Smooth muscle cell (in vitro differentiated cells): ENCODE measurements at regions not wholly inside any gene's neighbourhood (a gene's known extent, or its start where the extent isn't known, plus 50 kb on each side); places are given as distances from the start of the nearest gene placed in this dataset.

Source experiments
- DNase-seq: peaks from one replicate; lab custom pipeline; 2025; ENCODE audit not compliant: unreplicated experiment; lab: John Stamatoyannopoulos, UW
- H2AFZ ChIP-seq: fragments of 200-600 bp; sonication (generic); 2 replicates; pipeline ENCODE4 v1.6.0; 2016; ENCODE audit warnings: antibody characterized with exemption, low read depth, mild to moderate bottlenecking
- H3F3A ChIP-seq: fragments of 200-600 bp; sonication (generic); 2 replicates; pipeline ENCODE4 v1.6.0; 2017; ENCODE audit warnings: antibody characterized with exemption, low read depth
- H3K27ac ChIP-seq: fragments of 200-600 bp; sonication (generic); 2 replicates; pipeline ENCODE4 v1.5.1; 2016; ENCODE audit warnings: low read depth, mild to moderate bottlenecking
- H3K27me3 ChIP-seq: fragments of 200-600 bp; sonication (generic); 2 replicates; pipeline ENCODE4 v1.6.1; 2016; ENCODE audit warnings: low read depth, mild to moderate bottlenecking
- H3K36me3 ChIP-seq: fragments of 200-600 bp; sonication (generic); 2 replicates; pipeline ENCODE4 v1.5.1; 2016; ENCODE audit warnings: low read depth
- H3K4me1 ChIP-seq: fragments of 200-600 bp; sonication (generic); 2 replicates; pipeline ENCODE4 v1.5.1; 2016; ENCODE audit warnings: low read depth
- H3K4me2 ChIP-seq: fragments of 200-600 bp; sonication (generic); 2 replicates; pipeline ENCODE4 v1.6.0; 2016; ENCODE audit warnings: mild to moderate bottlenecking
- H3K4me3 ChIP-seq: fragments of 200-600 bp; sonication (generic); 2 replicates; pipeline ENCODE4 v1.5.1; 2016; ENCODE audit warnings: mild to moderate bottlenecking
- H3K79me2 ChIP-seq: fragments of 200-600 bp; sonication (generic); 2 replicates; pipeline ENCODE4 v1.6.0; 2016; ENCODE audit warnings: low read depth, mild to moderate bottlenecking
- H3K9ac ChIP-seq: fragments of 200-600 bp; sonication (generic); 2 replicates; pipeline ENCODE4 v1.6.0; 2016; ENCODE audit warnings: low read depth
- H3K9me3 ChIP-seq: fragments of 200-600 bp; sonication (generic); replicated peaks from 2 replicates; pipeline ENCODE4 v1.5.1; 2016; ENCODE audit warnings: low read depth
- H4K20me1 ChIP-seq: fragments of 200-600 bp; sonication (generic); 2 replicates; pipeline ENCODE4 v1.6.0; 2016; ENCODE audit warnings: low read depth
- whole genome bisulfite sequencing: methylation state at CpG from one replicate; pipeline ENCODE4 v1.1.7; 2016; ENCODE audit warnings: low lambda C conversion rate; 5-methylcytosine and 5-hydroxymethylcytosine counted together
- TF ChIP-seq, protein P1 (sequence below): fragments of 200-600 bp; sonication (generic); IDR thresholded peaks from 2 replicates; pipeline ENCODE4 v1.5.1; 2017; ENCODE audit warnings: borderline replicate concordance, mild to moderate bottlenecking, antibody characterized with exemption; ENCODE audit not compliant: insufficient read depth, poor library complexity, severe bottlenecking

GRCh38 chr6:109916759-109917158 lies 61.4 kb upstream of the GPR6 start:
- H3K27ac ChIP-seq: no peak overlapping the region
- no peaks in the 10 kb centered on the region for H4K20me1 ChIP-seq
- H3K9me3 ChIP-seq: no peaks in the 10 kb centered on the region
- 78% methylated on average over 4 of the region's 4 CpGs for WGBS
- H3K4me2 ChIP-seq: no peak overlapping the region
- no peak overlapping the region for H2AFZ ChIP-seq
- no peaks in the 10 kb centered on the region for H3K79me2 ChIP-seq
- no peak overlapping the region for H3K9ac ChIP-seq
- TF ChIP-seq, protein P1, sequence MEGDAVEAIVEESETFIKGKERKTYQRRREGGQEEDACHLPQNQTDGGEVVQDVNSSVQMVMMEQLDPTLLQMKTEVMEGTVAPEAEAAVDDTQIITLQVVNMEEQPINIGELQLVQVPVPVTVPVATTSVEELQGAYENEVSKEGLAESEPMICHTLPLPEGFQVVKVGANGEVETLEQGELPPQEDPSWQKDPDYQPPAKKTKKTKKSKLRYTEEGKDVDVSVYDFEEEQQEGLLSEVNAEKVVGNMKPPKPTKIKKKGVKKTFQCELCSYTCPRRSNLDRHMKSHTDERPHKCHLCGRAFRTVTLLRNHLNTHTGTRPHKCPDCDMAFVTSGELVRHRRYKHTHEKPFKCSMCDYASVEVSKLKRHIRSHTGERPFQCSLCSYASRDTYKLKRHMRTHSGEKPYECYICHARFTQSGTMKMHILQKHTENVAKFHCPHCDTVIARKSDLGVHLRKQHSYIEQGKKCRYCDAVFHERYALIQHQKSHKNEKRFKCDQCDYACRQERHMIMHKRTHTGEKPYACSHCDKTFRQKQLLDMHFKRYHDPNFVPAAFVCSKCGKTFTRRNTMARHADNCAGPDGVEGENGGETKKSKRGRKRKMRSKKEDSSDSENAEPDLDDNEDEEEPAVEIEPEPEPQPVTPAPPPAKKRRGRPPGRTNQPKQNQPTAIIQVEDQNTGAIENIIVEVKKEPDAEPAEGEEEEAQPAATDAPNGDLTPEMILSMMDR: no peak
- no peaks in the 10 kb centered on the region for H3F3A ChIP-seq
- DNase-seq: no peak
- no peaks in the 10 kb centered on the region for H3K36me3 ChIP-seq
- no peak overlapping the region for H3K4me3 ChIP-seq
- H3K27me3 ChIP-seq: no peaks in the 10 kb centered on the region
- no peaks in the 10 kb centered on the region for H3K4me1 ChIP-seq

- no peak overlapping the region for H2AFZ ChIP-seq
- no peaks in the 10 kb centered on the region for H3K79me2 ChIP-seq
- no peak overlapping the region for H3K4me2 ChIP-seq
- H3K27me3 ChIP-seq: no peaks in the 10 kb centered on the region
- no peaks in the 10 kb centered on the region for H3K36me3 ChIP-seq
- H3K4me1 ChIP-seq: no peaks in the 10 kb centered on the region
- no peak for DNase-seq
- WGBS: 98% methylated on average over 3 of the region's 3 CpGs
- TF ChIP-seq, protein P1: no peak
- H3K4me3 ChIP-seq: no peak overlapping the region
- H3K27ac ChIP-seq: no peak overlapping the region
- no peak overlapping the region for H3K9ac ChIP-seq
- H3K9me3 ChIP-seq: no peaks in the 10 kb centered on the region
- no peaks in the 10 kb centered on the region for H3F3A ChIP-seq
- H4K20me1 ChIP-seq: no peaks in the 10 kb centered on the region
These were observed 59.9 kb upstream of the GPR6 start for GRCh38 chr6:109918227-109918626.

DNA sequence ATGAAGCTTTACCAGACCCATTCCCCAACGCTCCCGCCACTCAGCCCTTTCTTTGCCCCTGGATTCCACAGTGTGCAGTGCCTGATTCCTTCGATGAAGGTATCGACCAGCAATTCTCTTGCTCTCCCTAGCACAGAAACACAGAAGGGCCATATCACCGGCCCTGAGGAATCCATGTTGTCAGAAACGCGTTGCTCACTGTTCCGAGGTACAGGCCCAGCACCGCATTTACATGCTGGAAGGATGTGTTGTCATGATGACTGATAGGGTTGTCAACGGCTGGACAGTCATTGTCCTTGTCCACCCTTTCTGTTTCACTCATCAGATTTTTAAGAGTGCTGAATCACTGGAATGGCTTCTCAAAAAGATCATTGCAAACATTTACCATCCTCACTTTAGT lies 57.2 kb upstream of the GPR6 start:
- Histone ChIP-seq H3K9me3 (no peaks in the 10 kb centered on the region), H3K79me2 (no peaks in the 10 kb centered on the region), H3K27me3 (no peaks in the 10 kb centered on the region), H3K4me3 (no peak overlapping the region), H4K20me1 (no peaks in the 10 kb centered on the region), H3K4me1 (no peaks in the 10 kb centered on the region), H2AFZ (no peak overlapping the region), H3K4me2 (no peak overlapping the region), H3K36me3 (no peaks in the 10 kb centered on the region), H3K27ac (no peak overlapping the region), H3K9ac (no peak overlapping the region), H3F3A (no peaks in the 10 kb centered on the region)
- DNase-seq: no peak
- WGBS: 81% methylated on average over 10 of the region's 10 CpGs
- TF ChIP-seq, protein P1: no peak

DNA sequence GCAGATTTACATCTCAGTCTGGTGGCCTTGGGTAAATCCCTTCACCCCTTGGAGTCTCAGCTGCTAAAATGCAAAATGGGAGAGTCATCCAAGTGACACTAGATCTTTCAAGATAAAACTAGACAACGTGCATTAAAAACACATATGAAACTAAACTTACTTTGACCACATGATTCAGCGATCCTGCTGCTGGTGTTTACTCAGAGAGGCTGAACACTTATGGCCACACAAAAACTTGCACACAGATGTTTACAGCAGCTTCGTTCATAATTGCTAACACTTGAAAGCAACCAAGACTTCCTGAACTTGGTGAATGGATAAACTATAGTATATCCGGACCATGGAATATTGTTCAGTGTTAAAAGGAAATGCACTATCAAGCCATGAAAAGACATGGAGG lies 55.3 kb upstream of the GPR6 start:
- WGBS: 34% methylated on average over 4 of the region's 4 CpGs
- Histone ChIP-seq H3F3A (no peaks in the 10 kb centered on the region), H2AFZ (no peak overlapping the region), H3K9ac (no peak overlapping the region), H3K36me3 (no peaks in the 10 kb centered on the region), H3K79me2 (no peaks in the 10 kb centered on the region), H3K9me3 (no peaks in the 10 kb centered on the region), H4K20me1 (no peaks in the 10 kb centered on the region), H3K27me3 (no peaks in the 10 kb centered on the region), H3K4me1 (no peaks in the 10 kb centered on the region), H3K4me2 (no peak overlapping the region), H3K27ac (no peak overlapping the region), H3K4me3 (no peak overlapping the region)
- DNase-seq: no peak
- TF ChIP-seq, protein P1: no peak
